ENCODE measurements at regions not wholly inside any gene's neighbourhood (a gene's known extent, or its start where the extent isn't known, plus 50 kb on each side); places are given as distances from the start of the nearest gene placed in this dataset.

DNA sequence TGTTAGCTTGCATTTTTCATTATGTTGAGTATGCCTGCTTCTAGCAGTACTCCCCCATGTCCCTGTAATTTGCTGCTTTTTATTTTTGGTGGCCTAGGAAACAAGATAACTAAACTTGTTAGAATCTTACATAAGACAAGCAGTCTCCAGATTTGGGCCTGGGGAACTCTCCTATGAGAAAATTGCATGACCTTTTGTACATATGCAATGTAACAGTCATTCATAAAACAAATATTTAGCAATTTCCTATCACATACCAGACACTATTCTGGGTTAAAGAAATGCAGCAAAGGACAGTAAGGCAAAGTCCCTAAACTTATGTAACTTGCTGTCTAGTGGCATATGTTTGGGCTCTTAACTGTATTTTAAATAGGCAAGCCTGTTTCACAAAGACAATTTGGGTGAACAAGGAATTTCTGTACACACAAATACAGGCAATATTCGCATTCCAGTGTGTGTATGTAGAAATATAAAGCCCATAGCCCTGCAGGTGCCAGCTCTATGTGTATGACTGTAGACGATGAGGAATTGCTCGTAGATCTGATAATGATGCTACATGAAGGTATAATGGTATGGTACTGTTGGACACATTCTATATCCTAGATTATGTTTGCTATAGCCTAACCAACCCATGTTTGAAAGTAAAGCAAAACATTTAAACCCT, 305.2 kb upstream of the CITED2 start:
- Mint-ChIP-seq H3K27me3 (ENCODE audit: unreplicated experiment) (peaks cover 3% of the 10 kb centered on the region), H3K27ac (ENCODE audit: unreplicated experiment) (no peak overlapping the region), H3K9me3 (ENCODE audit: unreplicated experiment) (peaks cover 5% of the 10 kb centered on the region), H3K4me3 (ENCODE audit: unreplicated experiment) (no peak overlapping the region), H3K4me1 (ENCODE audit: low read depth, unreplicated experiment) (peaks cover 8% of the 10 kb centered on the region), H3K36me3 (ENCODE audit: unreplicated experiment) (no peaks in the 10 kb centered on the region)
- no peak for DNase-seq
- TF ChIP-seq, protein P1, sequence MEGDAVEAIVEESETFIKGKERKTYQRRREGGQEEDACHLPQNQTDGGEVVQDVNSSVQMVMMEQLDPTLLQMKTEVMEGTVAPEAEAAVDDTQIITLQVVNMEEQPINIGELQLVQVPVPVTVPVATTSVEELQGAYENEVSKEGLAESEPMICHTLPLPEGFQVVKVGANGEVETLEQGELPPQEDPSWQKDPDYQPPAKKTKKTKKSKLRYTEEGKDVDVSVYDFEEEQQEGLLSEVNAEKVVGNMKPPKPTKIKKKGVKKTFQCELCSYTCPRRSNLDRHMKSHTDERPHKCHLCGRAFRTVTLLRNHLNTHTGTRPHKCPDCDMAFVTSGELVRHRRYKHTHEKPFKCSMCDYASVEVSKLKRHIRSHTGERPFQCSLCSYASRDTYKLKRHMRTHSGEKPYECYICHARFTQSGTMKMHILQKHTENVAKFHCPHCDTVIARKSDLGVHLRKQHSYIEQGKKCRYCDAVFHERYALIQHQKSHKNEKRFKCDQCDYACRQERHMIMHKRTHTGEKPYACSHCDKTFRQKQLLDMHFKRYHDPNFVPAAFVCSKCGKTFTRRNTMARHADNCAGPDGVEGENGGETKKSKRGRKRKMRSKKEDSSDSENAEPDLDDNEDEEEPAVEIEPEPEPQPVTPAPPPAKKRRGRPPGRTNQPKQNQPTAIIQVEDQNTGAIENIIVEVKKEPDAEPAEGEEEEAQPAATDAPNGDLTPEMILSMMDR (IDR thresholded peaks at IDR 0.05; ENCODE audit: partially characterized antibody, unreplicated experiment), result no peak

DNA sequence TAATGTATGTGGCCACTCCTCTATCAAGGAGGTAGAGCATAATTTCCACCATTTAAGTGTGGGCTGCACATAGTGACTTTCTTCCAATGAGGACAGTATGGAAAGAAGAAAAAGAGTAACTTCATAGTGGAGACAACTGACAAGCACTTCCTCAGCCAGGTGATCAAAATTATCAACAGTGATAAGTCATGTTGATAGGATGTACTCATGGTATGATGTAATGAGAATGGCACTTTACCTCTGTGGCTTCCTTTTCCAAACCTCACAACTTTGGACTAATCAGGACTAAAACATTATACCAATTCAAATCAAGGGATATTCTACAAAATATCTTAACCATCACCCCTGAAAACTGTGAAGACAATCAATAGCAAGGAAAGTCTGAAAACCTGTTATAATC, 302.3 kb upstream of the CITED2 start:
- no peak for DNase-seq
- no peak overlapping the region for H3K27ac Mint-ChIP-seq (ENCODE audit: unreplicated experiment)
- H3K4me3 Mint-ChIP-seq (ENCODE audit: unreplicated experiment), result no peak overlapping the region

DNA sequence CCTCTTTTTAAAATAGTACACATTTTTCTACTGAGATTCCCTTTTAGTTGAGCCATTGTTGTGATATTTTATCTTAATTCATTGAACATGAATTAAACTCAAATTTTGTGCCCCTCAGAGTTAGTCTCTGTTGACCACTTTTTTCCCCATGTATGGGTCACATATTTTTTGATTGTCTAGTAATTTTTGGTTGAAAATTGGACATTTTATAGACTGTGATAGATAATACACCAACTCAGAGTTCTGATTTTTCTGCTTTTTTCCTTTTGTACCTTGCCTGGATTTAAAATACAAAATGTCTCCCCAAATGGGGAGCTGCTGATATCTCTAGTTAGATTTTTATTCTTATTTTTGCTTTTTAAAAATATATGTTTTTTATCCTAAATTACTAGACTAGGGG, 291.8 kb upstream of the CITED2 start:
- Mint-ChIP-seq H3K27me3 (ENCODE audit: unreplicated experiment) (peaks cover 2% of the 10 kb centered on the region), H3K4me1 (ENCODE audit: low read depth, unreplicated experiment) (no peaks in the 10 kb centered on the region), H3K36me3 (ENCODE audit: unreplicated experiment) (no peaks in the 10 kb centered on the region), H3K9me3 (ENCODE audit: unreplicated experiment) (peaks cover 5% of the 10 kb centered on the region), H3K4me3 (ENCODE audit: unreplicated experiment) (no peak overlapping the region), H3K27ac (ENCODE audit: unreplicated experiment) (no peak overlapping the region)
- no peak for DNase-seq
- TF ChIP-seq, protein P1 (IDR thresholded peaks at IDR 0.05; ENCODE audit: partially characterized antibody, unreplicated experiment), result no peak

More for the DNA sequence above, 302.3 kb upstream of the CITED2 start:
- H3K36me3 Mint-ChIP-seq (ENCODE audit: unreplicated experiment), result no peaks in the 10 kb centered on the region
- peaks cover 3% of the 10 kb centered on the region for H3K27me3 Mint-ChIP-seq (ENCODE audit: unreplicated experiment)
- peaks cover 5% of the 10 kb centered on the region for H3K9me3 Mint-ChIP-seq (ENCODE audit: unreplicated experiment)
- peaks cover 8% of the 10 kb centered on the region for H3K4me1 Mint-ChIP-seq (ENCODE audit: low read depth, unreplicated experiment)
- TF ChIP-seq, protein P1 (IDR thresholded peaks at IDR 0.05; ENCODE audit: partially characterized antibody, unreplicated experiment), result no peak

DNA sequence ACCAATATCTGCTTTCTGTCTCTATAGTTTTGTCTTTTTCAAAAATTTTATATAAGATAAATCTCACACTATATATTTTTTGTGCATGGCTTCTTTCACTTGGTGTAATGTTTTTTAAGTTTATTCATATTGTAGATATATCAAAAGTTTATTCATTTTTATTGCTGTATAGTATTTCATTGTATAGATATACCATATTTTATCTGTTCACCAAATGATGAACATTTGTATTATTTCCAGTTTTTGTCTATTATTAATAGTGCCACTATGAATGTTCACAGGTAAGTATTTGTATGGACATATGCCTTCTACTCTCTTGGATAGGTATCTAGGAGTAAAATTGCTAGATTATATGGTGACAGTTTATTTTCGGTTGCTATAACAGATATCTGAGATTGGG, 289.5 kb upstream of the CITED2 start:
- H3K36me3 Mint-ChIP-seq (ENCODE audit: unreplicated experiment), result no peaks in the 10 kb centered on the region
- TF ChIP-seq, protein P1 (IDR thresholded peaks at IDR 0.05; ENCODE audit: partially characterized antibody, unreplicated experiment), result no peak
- peaks cover 2% of the 10 kb centered on the region for H3K9me3 Mint-ChIP-seq (ENCODE audit: unreplicated experiment)
- H3K4me1 Mint-ChIP-seq (ENCODE audit: low read depth, unreplicated experiment), result no peaks in the 10 kb centered on the region
- no peak for DNase-seq
- H3K4me3 Mint-ChIP-seq (ENCODE audit: unreplicated experiment), result no peak overlapping the region
- H3K27me3 Mint-ChIP-seq (ENCODE audit: unreplicated experiment), result peaks cover 2% of the 10 kb centered on the region
- no peak overlapping the region for H3K27ac Mint-ChIP-seq (ENCODE audit: unreplicated experiment)

DNA sequence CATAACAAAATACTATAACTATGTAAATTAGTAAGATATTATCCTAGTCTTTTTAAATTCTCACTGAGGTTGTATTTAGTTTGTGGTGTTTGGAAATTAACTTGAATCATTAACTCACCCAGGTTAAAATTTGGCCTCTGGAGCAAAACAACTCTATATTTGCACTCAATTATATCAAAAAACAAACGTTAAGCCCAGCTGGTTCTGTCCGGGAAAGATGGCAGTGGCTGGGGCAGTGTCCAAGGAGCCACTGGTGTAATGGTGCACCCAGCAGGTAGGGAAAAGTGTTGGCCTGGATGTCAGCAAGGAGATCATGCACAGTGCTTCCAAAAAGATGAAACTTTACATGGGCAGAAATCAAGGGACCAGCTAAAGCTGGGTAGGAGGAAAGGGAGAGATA, 285.3 kb upstream of the CITED2 start:
- no peak overlapping the region for H3K27ac Mint-ChIP-seq (ENCODE audit: unreplicated experiment)
- H3K4me1 Mint-ChIP-seq (ENCODE audit: low read depth, unreplicated experiment), result peaks cover 7% of the 10 kb centered on the region
- DNase-seq, result no peak
- H3K9me3 Mint-ChIP-seq (ENCODE audit: unreplicated experiment), result peaks cover 2% of the 10 kb centered on the region
- no peak overlapping the region for H3K4me3 Mint-ChIP-seq (ENCODE audit: unreplicated experiment)
- no peaks in the 10 kb centered on the region for H3K36me3 Mint-ChIP-seq (ENCODE audit: unreplicated experiment)
- H3K27me3 Mint-ChIP-seq (ENCODE audit: unreplicated experiment), result peaks cover 3% of the 10 kb centered on the region
- TF ChIP-seq, protein P1 (IDR thresholded peaks at IDR 0.05; ENCODE audit: partially characterized antibody, unreplicated experiment), result no peak

Measured in glutamatergic neuron (in vitro differentiated cells).